ENCODE measurements at regions not wholly inside any gene's neighbourhood (a gene's known extent, or its start where the extent isn't known, plus 50 kb on each side); places are given as distances from the start of the nearest gene placed in this dataset.

DNA sequence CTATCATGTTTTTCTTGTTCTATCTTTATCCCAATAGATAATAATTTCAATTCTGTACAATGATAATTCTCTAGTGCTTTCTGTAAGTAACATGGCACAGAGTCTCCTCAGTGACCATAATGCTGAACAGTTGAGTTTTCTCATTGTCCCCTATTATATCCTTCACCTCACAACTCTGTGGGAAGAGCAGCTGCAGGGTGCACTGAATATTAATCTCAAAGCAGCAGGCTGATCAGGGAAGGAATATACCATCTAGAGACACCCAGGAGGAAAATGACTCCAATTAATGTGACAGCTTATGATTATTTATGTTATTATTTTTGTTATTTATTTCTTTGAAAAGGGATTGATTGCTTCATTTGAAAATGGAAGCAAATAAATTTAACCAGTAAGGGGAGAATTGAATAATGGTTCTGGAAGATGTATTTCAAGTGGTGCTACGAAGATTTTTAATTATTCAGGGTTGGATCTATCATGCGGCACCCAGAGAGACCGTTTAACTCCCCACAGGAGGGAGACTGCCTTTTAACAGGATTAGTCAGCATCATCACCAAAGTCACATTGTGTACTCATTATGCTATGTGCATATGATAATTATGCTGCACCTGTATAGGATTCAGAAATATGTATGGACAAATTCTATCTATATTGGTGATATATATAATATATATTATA is 1015.7 kb upstream of the GOT2 start:
- TF ChIP-seq, protein P1, sequence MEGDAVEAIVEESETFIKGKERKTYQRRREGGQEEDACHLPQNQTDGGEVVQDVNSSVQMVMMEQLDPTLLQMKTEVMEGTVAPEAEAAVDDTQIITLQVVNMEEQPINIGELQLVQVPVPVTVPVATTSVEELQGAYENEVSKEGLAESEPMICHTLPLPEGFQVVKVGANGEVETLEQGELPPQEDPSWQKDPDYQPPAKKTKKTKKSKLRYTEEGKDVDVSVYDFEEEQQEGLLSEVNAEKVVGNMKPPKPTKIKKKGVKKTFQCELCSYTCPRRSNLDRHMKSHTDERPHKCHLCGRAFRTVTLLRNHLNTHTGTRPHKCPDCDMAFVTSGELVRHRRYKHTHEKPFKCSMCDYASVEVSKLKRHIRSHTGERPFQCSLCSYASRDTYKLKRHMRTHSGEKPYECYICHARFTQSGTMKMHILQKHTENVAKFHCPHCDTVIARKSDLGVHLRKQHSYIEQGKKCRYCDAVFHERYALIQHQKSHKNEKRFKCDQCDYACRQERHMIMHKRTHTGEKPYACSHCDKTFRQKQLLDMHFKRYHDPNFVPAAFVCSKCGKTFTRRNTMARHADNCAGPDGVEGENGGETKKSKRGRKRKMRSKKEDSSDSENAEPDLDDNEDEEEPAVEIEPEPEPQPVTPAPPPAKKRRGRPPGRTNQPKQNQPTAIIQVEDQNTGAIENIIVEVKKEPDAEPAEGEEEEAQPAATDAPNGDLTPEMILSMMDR (conservative IDR thresholded peaks at IDR 0.05), result no peak
- TF ChIP-seq ZFX (IDR thresholded peaks at IDR 0.05), result no peak
